HG02588 (cell line): ENCODE measurements at regions not wholly inside any gene's neighbourhood (a gene's known extent, or its start where the extent isn't known, plus 50 kb on each side); places are given as distances from the start of the nearest gene placed in this dataset.
"Not testable (repeated sequence)": the region's sequence is repeated elsewhere in the genome, so short reads cannot be mapped to it uniquely, and the experiment has no call there.

Experiments used
- ATAC-seq: cut with Tn5 transposase; IDR thresholded peaks from one replicate; pipeline ENCODE4 v1.9.1; 2021; ENCODE audit warnings: mild to moderate bottlenecking, moderate library complexity; ENCODE audit not compliant: unreplicated experiment

GRCh38 chr2:146785101-146785500, 1059.7 kb upstream of the ACVR2A start:
- no peak for ATAC-seq

- no peak for ATAC-seq
These were observed 1060.2 kb upstream of the ACVR2A start for GRCh38 chr2:146784602-146785001.

- no peak for ATAC-seq
These were observed 1067.6 kb upstream of the ACVR2A start for GRCh38 chr2:146777181-146777580.

GRCh38 chr2:146776596-146776995, 1068.2 kb upstream of the ACVR2A start:
- ATAC-seq = no peak

- ATAC-seq = no peak
These were observed 1073.3 kb upstream of the ACVR2A start for GRCh38 chr2:146771531-146771930.

- ATAC-seq = no peak
These were observed 1080.5 kb upstream of the ACVR2A start for GRCh38 chr2:146764301-146764700.

- no peak for ATAC-seq
These were observed 1082.0 kb upstream of the ACVR2A start for GRCh38 chr2:146762786-146763185.

- ATAC-seq = no peak
These were observed 1090.2 kb upstream of the ACVR2A start for GRCh38 chr2:146754606-146755005.

- ATAC-seq = no peak
These were observed 1096.8 kb upstream of the ACVR2A start for GRCh38 chr2:146748046-146748445.

GRCh38 chr2:146741260-146741659, 1103.6 kb upstream of the ACVR2A start:
- no peak for ATAC-seq

GRCh38 chr2:146734821-146735190, 1110.0 kb upstream of the ACVR2A start:
- no peak for ATAC-seq

GRCh38 chr2:146734042-146734820, 1110.6 kb upstream of the ACVR2A start:
- ATAC-seq = no peak

GRCh38 chr2:146730882-146731281, 1113.9 kb upstream of the ACVR2A start:
- no peak for ATAC-seq

- no peak for ATAC-seq
These were observed 1123.3 kb upstream of the ACVR2A start for GRCh38 chr2:146721486-146721885.

GRCh38 chr2:146720170-146720569, 1124.7 kb upstream of the ACVR2A start:
- ATAC-seq = no peak

GRCh38 chr2:146716591-146716990, 1128.2 kb upstream of the ACVR2A start:
- ATAC-seq = no peak

GRCh38 chr2:146709004-146709403, 1135.8 kb upstream of the ACVR2A start:
- no peak for ATAC-seq

GRCh38 chr2:146701183-146701582, 1143.6 kb upstream of the ACVR2A start:
- ATAC-seq = no peak

GRCh38 chr2:146697307-146697706, 1147.5 kb upstream of the ACVR2A start:
- ATAC-seq = no peak

GRCh38 chr2:146696787-146697186, 1148.0 kb upstream of the ACVR2A start:
- ATAC-seq = not testable (repeated sequence)

GRCh38 chr2:146681991-146682390, 1162.8 kb upstream of the ACVR2A start:
- no peak for ATAC-seq

- no peak for ATAC-seq
These were observed 1166.3 kb upstream of the ACVR2A start for GRCh38 chr2:146678516-146678915.

- ATAC-seq = no peak
These were observed 1167.5 kb upstream of the ACVR2A start for GRCh38 chr2:146677280-146677679.
